VCaP (cell line): ENCODE measurements at regions not wholly inside any gene's neighbourhood (a gene's known extent, or its start where the extent isn't known, plus 50 kb on each side); places are given as distances from the start of the nearest gene placed in this dataset.

Experiments used
- H3K27ac ChIP-seq: fragments of 450-650 bp; 2 replicates; pipeline ENCODE4 v1.5.1; 2017
- CTCF ChIP-seq: fragments of 450-650 bp; conservative IDR thresholded peaks from 2 replicates; pipeline ENCODE4 v1.5.1; 2017; ENCODE audit warnings: mild to moderate bottlenecking, moderate library complexity

- no peak for TF ChIP-seq CTCF
- H3K27ac ChIP-seq, result no peak overlapping the region
Observed at GRCh38 chr2:212682937-212683336, 144.3 kb upstream of the ERBB4 start.

GRCh38 chr2:212677466-212677865 lies 138.9 kb upstream of the ERBB4 start:
- no peak for TF ChIP-seq CTCF
- H3K27ac ChIP-seq, result no peak overlapping the region

GRCh38 chr2:212672186-212672585 lies 133.6 kb upstream of the ERBB4 start:
- TF ChIP-seq CTCF, result no peak
- H3K27ac ChIP-seq, result no peak overlapping the region

- TF ChIP-seq CTCF, result no peak
- H3K27ac ChIP-seq, result no peak overlapping the region
Observed at GRCh38 chr2:212669761-212670160, 131.2 kb upstream of the ERBB4 start.

GRCh38 chr2:212667751-212668316 lies 129.2 kb upstream of the ERBB4 start:
- TF ChIP-seq CTCF, result no peak
- H3K27ac ChIP-seq, result no peak overlapping the region

- no peak for TF ChIP-seq CTCF
- no peak overlapping the region for H3K27ac ChIP-seq
Observed at GRCh38 chr2:212665948-212666347, 127.3 kb upstream of the ERBB4 start.

GRCh38 chr2:212659441-212659840 lies 120.8 kb upstream of the ERBB4 start:
- no peak for TF ChIP-seq CTCF

More at GRCh38 chr2:212659441-212659840, 120.8 kb upstream of the ERBB4 start:
- no peak overlapping the region for H3K27ac ChIP-seq
